Endothelial cell of umbilical vein (primary cell): ENCODE measurements at regions not wholly inside any gene's neighbourhood (a gene's known extent, or its start where the extent isn't known, plus 50 kb on each side); places are given as distances from the start of the nearest gene placed in this dataset.

Source experiments
- BruUV-seq: library from RNA; stranded (reverse); fragments of 400-500 nt; replicated peaks from 2 replicates; lab custom pipeline; 2021; lab: Mats Ljungman, UMichigan
- CTCF ChIA-PET: fragments of 300-600, 350-600 bp; sonication (Branson Sonifier 250); formaldehyde crosslinking; loops from one replicate; lab custom pipeline; 2021; ENCODE audit warnings: antibody characterized with exemption, inconsistent platforms; lab: Charles Lee
- POLR2A ChIA-PET: fragments of 300-600, 350-600 bp; sonication (Branson Sonifier 250); formaldehyde crosslinking; loops from one replicate; lab custom pipeline; 2021; ENCODE audit warnings: antibody characterized with exemption, inconsistent platforms; lab: Charles Lee
- DNase-seq: peaks from one replicate; pipeline ENCODE4 v3.0.0-alpha.2; 2011; ENCODE audit warnings: low read depth, low spot score
- FAIRE-seq: peaks from 2 replicates; lab custom pipeline; 2011; peaks lifted over from hg19 to GRCh38; lab: Jason Lieb, UNC
- H2AFZ ChIP-seq: 2 replicates; pipeline ENCODE4 v1.6.0; 2012; ENCODE audit warnings: low read depth, low read length, control low read depth, inconsistent platforms
- H3K27ac ChIP-seq: 2 replicates; pipeline ENCODE4 v1.5.1; 2011; ENCODE audit warnings: low read depth, mild to moderate bottlenecking, control low read depth, low read length, moderate library complexity; ENCODE audit not compliant: insufficient read depth
- H3K27me3 ChIP-seq, 2 experiments: 2 replicates each; pipeline versions ENCODE4 v1.6.0 to v1.6.1; 2011; ENCODE audit warnings: low read length in 2 of 2, mixed read lengths in 1 of 2; ENCODE audit not compliant: control insufficient read depth in 2 of 2, insufficient read depth in 2 of 2
- H3K36me3 ChIP-seq, 2 experiments: 2 replicates in 1 of 2; 3 replicates in 1 of 2; pipeline ENCODE4 v1.5.1; 2011; ENCODE audit warnings: low read length in 2 of 2, mild to moderate bottlenecking in 1 of 2, moderate library complexity in 1 of 2; ENCODE audit not compliant: control insufficient read depth in 2 of 2, insufficient read depth in 2 of 2; ENCODE audit errors: extremely low read depth in 1 of 2
- H3K4me1 ChIP-seq: 3 replicates; pipeline ENCODE4 v1.5.1; 2011; ENCODE audit warnings: mild to moderate bottlenecking, low read length; ENCODE audit not compliant: control insufficient read depth, insufficient read depth; ENCODE audit errors: extremely low read depth
- H3K4me2 ChIP-seq: 2 replicates; pipeline ENCODE4 v1.6.1; 2011; ENCODE audit warnings: low read length, control low read depth, mixed read lengths; ENCODE audit not compliant: insufficient read depth
- H3K4me3 ChIP-seq, 3 experiments: fragments of 200-600 bp in 1 of 3; sonication (generic), shearing (Covaris generic) in 1 of 3; replicated peaks in 1 of 3; 2 replicates each; pipeline ENCODE4 v1.5.1; 2011 to 2016; ENCODE audit warnings: control low read depth in 3 of 3, low read length in 3 of 3, mild to moderate bottlenecking in 2 of 3, inconsistent platforms in 1 of 3, low read depth in 1 of 3, moderate library complexity in 1 of 3; ENCODE audit not compliant: insufficient read depth in 1 of 3
- H3K79me2 ChIP-seq: 2 replicates; pipeline ENCODE4 v1.6.0; 2012; ENCODE audit warnings: low read length, inconsistent platforms; ENCODE audit not compliant: control insufficient read depth, insufficient read depth
- H3K9ac ChIP-seq: replicated peaks from 2 replicates; pipeline ENCODE3; 2011; ENCODE audit warnings: low read length, control low read depth; ENCODE audit not compliant: insufficient read depth; ENCODE audit errors: extremely low read depth
- H3K9me1 ChIP-seq: replicated peaks from 3 replicates; pipeline ENCODE4 v1.6.0; 2011; ENCODE audit warnings: mild to moderate bottlenecking, low read length; ENCODE audit not compliant: control insufficient read depth, insufficient read depth; ENCODE audit errors: extremely low read depth
- H3K9me3 ChIP-seq: replicated peaks from 2 replicates; pipeline ENCODE4 v1.5.1; 2012; ENCODE audit warnings: low read length, inconsistent platforms; ENCODE audit not compliant: control insufficient read depth, insufficient read depth
- H4K20me1 ChIP-seq: replicated peaks from 2 replicates; pipeline ENCODE3; 2011; ENCODE audit warnings: mild to moderate bottlenecking, low read length; ENCODE audit not compliant: control insufficient read depth, insufficient read depth; ENCODE audit errors: extremely low read depth
- EZH2 ChIP-seq: IDR thresholded peaks from 2 replicates; pipeline ENCODE4 v1.6.1; 2012; ENCODE audit warnings: borderline replicate concordance, low read depth, mild to moderate bottlenecking, moderate library complexity, low read length, inconsistent platforms; ENCODE audit not compliant: severe bottlenecking
- FOS ChIP-seq: IDR thresholded peaks from 2 replicates; pipeline ENCODE4 v1.6.1; 2011; ENCODE audit warnings: mild to moderate bottlenecking, low read length, moderate library complexity, borderline replicate concordance; ENCODE audit not compliant: insufficient read depth
- GATA2 ChIP-seq: IDR thresholded peaks from 2 replicates; pipeline ENCODE4 v1.7.0; 2011; ENCODE audit warnings: low read depth, mild to moderate bottlenecking, moderate library complexity, mixed read lengths, low read length; ENCODE audit not compliant: insufficient read length, insufficient read depth
- JUN ChIP-seq: IDR thresholded peaks from 2 replicates; pipeline ENCODE4 v1.6.1; 2011; ENCODE audit warnings: borderline replicate concordance, low read depth; ENCODE audit not compliant: insufficient read length, insufficient read depth
- MYC ChIP-seq: IDR thresholded peaks from one replicate; pipeline ENCODE4 v1.6.1; 2011; ENCODE audit warnings: mild to moderate bottlenecking, low read depth, low read length
- POLR2A ChIP-seq: IDR thresholded peaks from 2 replicates; pipeline ENCODE4 v1.6.1; 2012; ENCODE audit warnings: low read depth, mild to moderate bottlenecking, control low read depth, low read length
- POLR2AphosphoS5 ChIP-seq: IDR thresholded peaks from 2 replicates; pipeline ENCODE4 v1.6.1; 2012; ENCODE audit warnings: low read depth, mild to moderate bottlenecking, control low read depth, low read length, moderate library complexity; ENCODE audit not compliant: insufficient read depth
- dilution Hi-C: fragments of 300-500 bp; cut with MboI; formaldehyde crosslinking; loops from one replicate; pipeline ENCODE4 v1.15.0; 2019; ENCODE audit warnings: low sequenced_read_pairs; ENCODE audit not compliant: extremely low pct_ligation_motif_present
- intact Hi-C: fragments of 100-400 bp; cut with micrococcal nuclease; formaldehyde crosslinking; loops from one replicate; pipeline ENCODE4 v1.10.0; 2022
- TF ChIP-seq, protein P1 (sequence below), 2 donors: IDR thresholded peaks; 1 replicate in 1 of 2; 2 replicates in 1 of 2; pipeline ENCODE4 v1.5.1; 2011; ENCODE audit warnings: low read length in 2 of 2, mild to moderate bottlenecking in 2 of 2, moderate library complexity in 2 of 2, control low read depth in 1 of 2, inconsistent platforms in 1 of 2, low read depth in 1 of 2; ENCODE audit not compliant: insufficient read depth in 1 of 2; ENCODE audit errors: extremely low read depth in 1 of 2
- TF ChIP-seq, protein P2 (sequence below): IDR thresholded peaks from 2 replicates; pipeline ENCODE4 v1.6.1; 2011; ENCODE audit not compliant: insufficient read depth, insufficient read length

DNA sequence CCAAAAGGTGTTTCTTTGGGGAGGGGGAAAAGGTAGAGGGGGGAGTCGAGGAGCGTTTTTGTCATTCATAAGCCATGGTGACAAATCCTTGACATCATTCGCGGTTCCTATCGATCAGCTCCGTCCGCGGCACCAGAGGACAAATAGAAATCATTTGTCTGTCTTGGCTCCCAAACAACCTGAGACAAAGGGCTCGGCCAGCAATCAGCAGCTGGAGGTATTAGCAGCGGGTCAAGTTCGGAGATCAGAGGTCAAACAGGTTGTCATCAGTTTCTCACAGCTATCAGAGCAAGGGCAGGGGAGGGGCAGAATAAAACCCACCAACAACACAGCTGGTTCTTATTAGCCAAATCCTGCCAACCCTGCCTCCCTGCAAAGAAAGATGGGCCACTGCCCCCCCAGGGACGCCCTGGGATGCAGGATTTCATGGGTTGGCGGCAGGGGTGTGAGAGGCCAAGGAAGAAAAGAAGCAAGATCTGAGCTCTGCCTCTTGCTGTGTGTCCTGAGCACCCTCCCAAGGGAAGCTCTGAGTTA lies 145.3 kb upstream of the LHX1 start:
- no peaks in the 10 kb centered on the region for H3K36me3 ChIP-seq
- no peak overlapping the region for H3K4me3 ChIP-seq
- POLR2A ChIA-PET, result no interaction called here
- intact Hi-C loops, result no loop called here
- H2AFZ ChIP-seq, result no peak overlapping the region
- CTCF ChIA-PET, result interaction anchor here (1.1 to 1.5 kb wide), 2 partner anchors 26 to 36 kb away, joined by 3 read pairs; no protein-coding TSS in a partner anchor
- no peaks in the 10 kb centered on the region for H4K20me1 ChIP-seq
- H3K4me1 ChIP-seq, result no peaks in the 10 kb centered on the region
- TF ChIP-seq JUN (no peak), EZH2 (no peak), POLR2AphosphoS5 (no peak), POLR2A (no peak), GATA2 (no peak), MYC (no peak), FOS (no peak)
- TF ChIP-seq, protein P1, sequence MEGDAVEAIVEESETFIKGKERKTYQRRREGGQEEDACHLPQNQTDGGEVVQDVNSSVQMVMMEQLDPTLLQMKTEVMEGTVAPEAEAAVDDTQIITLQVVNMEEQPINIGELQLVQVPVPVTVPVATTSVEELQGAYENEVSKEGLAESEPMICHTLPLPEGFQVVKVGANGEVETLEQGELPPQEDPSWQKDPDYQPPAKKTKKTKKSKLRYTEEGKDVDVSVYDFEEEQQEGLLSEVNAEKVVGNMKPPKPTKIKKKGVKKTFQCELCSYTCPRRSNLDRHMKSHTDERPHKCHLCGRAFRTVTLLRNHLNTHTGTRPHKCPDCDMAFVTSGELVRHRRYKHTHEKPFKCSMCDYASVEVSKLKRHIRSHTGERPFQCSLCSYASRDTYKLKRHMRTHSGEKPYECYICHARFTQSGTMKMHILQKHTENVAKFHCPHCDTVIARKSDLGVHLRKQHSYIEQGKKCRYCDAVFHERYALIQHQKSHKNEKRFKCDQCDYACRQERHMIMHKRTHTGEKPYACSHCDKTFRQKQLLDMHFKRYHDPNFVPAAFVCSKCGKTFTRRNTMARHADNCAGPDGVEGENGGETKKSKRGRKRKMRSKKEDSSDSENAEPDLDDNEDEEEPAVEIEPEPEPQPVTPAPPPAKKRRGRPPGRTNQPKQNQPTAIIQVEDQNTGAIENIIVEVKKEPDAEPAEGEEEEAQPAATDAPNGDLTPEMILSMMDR (IDR thresholded peaks at IDR 0.05; ENCODE audit: extremely low read depth in 1 of 2, insufficient read depth in 1 of 2, low read depth in 1 of 2, low read length in 2 of 2), result no peak
- TF ChIP-seq, protein P2, sequence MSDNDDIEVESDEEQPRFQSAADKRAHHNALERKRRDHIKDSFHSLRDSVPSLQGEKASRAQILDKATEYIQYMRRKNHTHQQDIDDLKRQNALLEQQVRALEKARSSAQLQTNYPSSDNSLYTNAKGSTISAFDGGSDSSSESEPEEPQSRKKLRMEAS, result no peak
- H3K27ac ChIP-seq, result no peak overlapping the region
- H3K9me3 ChIP-seq, result no peaks in the 10 kb centered on the region
- DNase-seq, result no peak
- H3K4me2 ChIP-seq, result no peak overlapping the region
- H3K79me2 ChIP-seq, result no peaks in the 10 kb centered on the region
- no peaks in the 10 kb centered on the region for H3K9me1 ChIP-seq
- dilution Hi-C loops, result no loop called here
- BruUV-seq, result no TSS peak
- no peak overlapping the region for H3K9ac ChIP-seq
- H3K27me3 ChIP-seq, result peaks cover 10 to 19% of the 10 kb centered on the region in 2 experiments
- FAIRE-seq, result no peak
